ENCODE measurements at regions not wholly inside any gene's neighbourhood (a gene's known extent, or its start where the extent isn't known, plus 50 kb on each side); places are given as distances from the start of the nearest gene placed in this dataset.

GRCh38 chr22:47372111-47372581, 609.7 kb downstream of the TBC1D22A start:
- TF ChIP-seq GABPA (IDR thresholded peaks at IDR 0.05; ENCODE audit: low read depth) (no peak), POLR2AphosphoS5 (IDR thresholded peaks at IDR 0.05; ENCODE audit: low read depth) (no peak), CTCF (IDR thresholded peaks at IDR 0.05; ENCODE audit: insufficient read depth, low read length) (no peak), SPI1 (IDR thresholded peaks at IDR 0.05; ENCODE audit: borderline replicate concordance, low read depth) (no peak), REST (IDR thresholded peaks at IDR 0.05; ENCODE audit: insufficient replicate concordance, low read depth) (no peak)
- no peaks in the 10 kb centered on the region for H3K27me3 ChIP-seq (ENCODE audit: insufficient read depth, poor library complexity, severe bottlenecking)
- H3K27ac ChIP-seq (replicated peaks), result no peak overlapping the region
- no peak for DNase-seq (ENCODE audit: low read depth in 1 of 2, low spot score in 1 of 2)
- H3K4me3 ChIP-seq (replicated peaks; ENCODE audit: insufficient read depth, low read length), result no peak overlapping the region

- no peaks in the 10 kb centered on the region for H3K27me3 ChIP-seq (ENCODE audit: insufficient read depth, poor library complexity, severe bottlenecking)
- DNase-seq (ENCODE audit: low read depth in 1 of 2, low spot score in 1 of 2), result no peak
- H3K4me3 ChIP-seq (replicated peaks; ENCODE audit: insufficient read depth, low read length), result no peak overlapping the region
- no peak overlapping the region for H3K27ac ChIP-seq (replicated peaks)
- TF ChIP-seq REST (IDR thresholded peaks at IDR 0.05; ENCODE audit: insufficient replicate concordance, low read depth) (no peak), CTCF (IDR thresholded peaks at IDR 0.05; ENCODE audit: insufficient read depth, low read length) (no peak), POLR2AphosphoS5 (IDR thresholded peaks at IDR 0.05; ENCODE audit: low read depth) (no peak), GABPA (IDR thresholded peaks at IDR 0.05; ENCODE audit: low read depth) (no peak), SPI1 (IDR thresholded peaks at IDR 0.05; ENCODE audit: borderline replicate concordance, low read depth) (no peak)
Measured at GRCh38 chr22:47371263-47372090, 609.0 kb downstream of the TBC1D22A start.

GRCh38 chr22:47370448-47371262, 608.2 kb downstream of the TBC1D22A start:
- H3K27me3 ChIP-seq (ENCODE audit: insufficient read depth, poor library complexity, severe bottlenecking), result no peaks in the 10 kb centered on the region
- TF ChIP-seq GABPA (IDR thresholded peaks at IDR 0.05; ENCODE audit: low read depth) (no peak), POLR2AphosphoS5 (IDR thresholded peaks at IDR 0.05; ENCODE audit: low read depth) (no peak), REST (IDR thresholded peaks at IDR 0.05; ENCODE audit: insufficient replicate concordance, low read depth) (no peak), SPI1 (IDR thresholded peaks at IDR 0.05; ENCODE audit: borderline replicate concordance, low read depth) (no peak), CTCF (IDR thresholded peaks at IDR 0.05; ENCODE audit: insufficient read depth, low read length) (no peak)

More at GRCh38 chr22:47370448-47371262, 608.2 kb downstream of the TBC1D22A start:
- H3K27ac ChIP-seq (replicated peaks), result no peak overlapping the region
- no peak for DNase-seq (ENCODE audit: low read depth in 1 of 2, low spot score in 1 of 2)
- H3K4me3 ChIP-seq (replicated peaks; ENCODE audit: insufficient read depth, low read length), result no peak overlapping the region

Data from HL-60 (cell line).